ENCODE measurements at regions not wholly inside any gene's neighbourhood (a gene's known extent, or its start where the extent isn't known, plus 50 kb on each side); places are given as distances from the start of the nearest gene placed in this dataset.

GRCh38 chr9:103266064-103266463 lies 270.9 kb downstream of the CYLC2 start:
- no peak for TF ChIP-seq CTCF (IDR thresholded peaks at IDR 0.05; ENCODE audit: borderline replicate concordance, extremely low read depth, insufficient read depth)
- H3K4me1 ChIP-seq (ENCODE audit: control insufficient read depth in 2 of 3, insufficient read depth in 2 of 3, low read depth in 1 of 3, low read length in 3 of 3) = no peaks in the 10 kb centered on the region
- H3K9me3 ChIP-seq (ENCODE audit: control insufficient read depth in 2 of 3, insufficient read depth in 1 of 3, low read length in 3 of 3) = peaks cover 0 to 6% (median 0%) of the 10 kb centered on the region in 3 donors
- FAIRE-seq = no peak
- H3K27ac ChIP-seq (ENCODE audit: low read depth in 2 of 2, low read length in 2 of 2) = no peak overlapping the region
- intact Hi-C loops (cut with DNase I) = no loop called here
- H3K27me3 ChIP-seq (ENCODE audit: control insufficient read depth, insufficient read depth, low read length) = no peaks in the 10 kb centered on the region
- H3K36me3 ChIP-seq (ENCODE audit: control insufficient read depth in 2 of 3, insufficient read depth in 3 of 3, low read length in 3 of 3) = no peaks in the 10 kb centered on the region
- no peak for DNase-seq
- no peak overlapping the region for H3K9ac ChIP-seq (ENCODE audit: low read length in 3 of 3)
- no peak overlapping the region for H3K4me3 ChIP-seq (ENCODE audit: low read length in 3 of 3)

- Histone ChIP-seq H3K36me3 (ENCODE audit: control insufficient read depth in 2 of 3, insufficient read depth in 3 of 3, low read length in 3 of 3) (no peaks in the 10 kb centered on the region), H3K27me3 (ENCODE audit: control insufficient read depth, insufficient read depth, low read length) (no peaks in the 10 kb centered on the region), H3K9ac (ENCODE audit: low read length in 3 of 3) (no peak overlapping the region), H3K9me3 (ENCODE audit: control insufficient read depth in 2 of 3, insufficient read depth in 1 of 3, low read length in 3 of 3) (no peaks in the 10 kb centered on the region), H3K4me3 (ENCODE audit: low read length in 3 of 3) (no peak overlapping the region), H3K4me1 (ENCODE audit: control insufficient read depth in 2 of 3, insufficient read depth in 2 of 3, low read depth in 1 of 3, low read length in 3 of 3) (no peaks in the 10 kb centered on the region), H3K27ac (ENCODE audit: low read depth in 2 of 2, low read length in 2 of 2) (no peak overlapping the region)
- DNase-seq (no peak), FAIRE-seq (no peak)
- intact Hi-C loops (cut with DNase I) = no loop called here
- TF ChIP-seq CTCF (IDR thresholded peaks at IDR 0.05; ENCODE audit: borderline replicate concordance, extremely low read depth, insufficient read depth) = no peak
Measured at GRCh38 chr9:103277240-103277639, 282.1 kb downstream of the CYLC2 start.

- H3K4me3 ChIP-seq (ENCODE audit: low read length in 3 of 3) = no peak overlapping the region
- intact Hi-C loops (cut with DNase I) = no loop called here
- no peak overlapping the region for H3K27ac ChIP-seq (ENCODE audit: low read depth in 2 of 2, low read length in 2 of 2)
- no peaks in the 10 kb centered on the region for H3K4me1 ChIP-seq (ENCODE audit: control insufficient read depth in 2 of 3, insufficient read depth in 2 of 3, low read depth in 1 of 3, low read length in 3 of 3)
- no peak for FAIRE-seq
- no peak overlapping the region for H3K9ac ChIP-seq (ENCODE audit: low read length in 3 of 3)
- H3K36me3 ChIP-seq (ENCODE audit: control insufficient read depth in 2 of 3, insufficient read depth in 3 of 3, low read length in 3 of 3) = no peaks in the 10 kb centered on the region
- DNase-seq = no peak
- TF ChIP-seq CTCF (IDR thresholded peaks at IDR 0.05; ENCODE audit: borderline replicate concordance, extremely low read depth, insufficient read depth) = no peak
- no peaks in the 10 kb centered on the region for H3K27me3 ChIP-seq (ENCODE audit: control insufficient read depth, insufficient read depth, low read length)
- no peaks in the 10 kb centered on the region for H3K9me3 ChIP-seq (ENCODE audit: control insufficient read depth in 2 of 3, insufficient read depth in 1 of 3, low read length in 3 of 3)
Measured at GRCh38 chr9:103281126-103281525, 286.0 kb downstream of the CYLC2 start.

GRCh38 chr9:103287361-103287760 lies 292.2 kb downstream of the CYLC2 start:
- Histone ChIP-seq H3K27ac (ENCODE audit: low read depth in 2 of 2, low read length in 2 of 2) (no peak overlapping the region), H3K27me3 (ENCODE audit: control insufficient read depth, insufficient read depth, low read length) (no peaks in the 10 kb centered on the region), H3K9me3 (ENCODE audit: control insufficient read depth in 2 of 3, insufficient read depth in 1 of 3, low read length in 3 of 3) (no peaks in the 10 kb centered on the region), H3K4me1 (ENCODE audit: control insufficient read depth in 2 of 3, insufficient read depth in 2 of 3, low read depth in 1 of 3, low read length in 3 of 3) (no peaks in the 10 kb centered on the region), H3K9ac (ENCODE audit: low read length in 3 of 3) (no peak overlapping the region), H3K4me3 (ENCODE audit: low read length in 3 of 3) (no peak overlapping the region), H3K36me3 (ENCODE audit: control insufficient read depth in 2 of 3, insufficient read depth in 3 of 3, low read length in 3 of 3) (no peaks in the 10 kb centered on the region)
- DNase-seq = no peak
- no peak for FAIRE-seq
- intact Hi-C loops (cut with DNase I) = no loop called here
- no peak for TF ChIP-seq CTCF (IDR thresholded peaks at IDR 0.05; ENCODE audit: borderline replicate concordance, extremely low read depth, insufficient read depth)

Data from kidney (tissue), 13 donors.